GM12878 (cell line): ENCODE measurements at regions not wholly inside any gene's neighbourhood (a gene's known extent, or its start where the extent isn't known, plus 50 kb on each side); places are given as distances from the start of the nearest gene placed in this dataset.

Experiments used
- BCL11A ChIP-seq: IDR thresholded peaks from 2 replicates; pipeline ENCODE4 v1.6.1; 2011; ENCODE audit warnings: low read depth, low read length
- CREB1 ChIP-seq: IDR thresholded peaks from 2 replicates; pipeline ENCODE4 v1.6.1; 2012; ENCODE audit warnings: low read depth, mild to moderate bottlenecking, inconsistent platforms
- CREM ChIP-seq: IDR thresholded peaks from 2 replicates; pipeline ENCODE4 v1.6.1; 2014; ENCODE audit warnings: antibody characterized with exemption, low read depth
- EP300 ChIP-seq, 2 experiments: fragments of 150-350 bp in 1 of 2; IDR thresholded peaks; 2 replicates each; pipeline ENCODE4 v1.6.1; 2011 to 2012; ENCODE audit warnings: low read depth in 2 of 2, low read length in 2 of 2, borderline replicate concordance in 1 of 2, improper control_type of control experiment in 1 of 2, inconsistent platforms in 1 of 2; ENCODE audit not compliant: control insufficient read depth in 1 of 2
- HCFC1 ChIP-seq: fragments of 150-350 bp; IDR thresholded peaks from 2 replicates; pipeline ENCODE4 v1.6.1; 2014; ENCODE audit warnings: low read length
- KDM1A ChIP-seq: fragments of 200-600 bp; sonication (generic); IDR thresholded peaks from 2 replicates; pipeline ENCODE4 v1.6.1; 2016; ENCODE audit warnings: borderline replicate concordance
- MTA3 ChIP-seq: IDR thresholded peaks from 2 replicates; pipeline ENCODE4 v1.6.1; 2012; ENCODE audit warnings: low read length, inconsistent platforms, borderline replicate concordance
- NFIC ChIP-seq: IDR thresholded peaks from 2 replicates; pipeline ENCODE4 v1.6.1; 2012; ENCODE audit warnings: low read depth, mild to moderate bottlenecking, inconsistent platforms, low read length, moderate library complexity
- POLR2A ChIP-seq: IDR thresholded peaks from 2 replicates; pipeline ENCODE4 v1.6.1; 2011; ENCODE audit warnings: low read depth, mild to moderate bottlenecking, low read length
- POLR2AphosphoS5 ChIP-seq: IDR thresholded peaks from 2 replicates; pipeline ENCODE4 v1.6.1; 2011; ENCODE audit warnings: mild to moderate bottlenecking, low read length, inconsistent platforms
- RAD51 ChIP-seq: fragments of 450-650 bp; IDR thresholded peaks from 2 replicates; pipeline ENCODE4 v1.6.1; 2016; ENCODE audit warnings: moderate library complexity, mild to moderate bottlenecking, inconsistent platforms
- RELA ChIP-seq: fragments of 450-650 bp; IDR thresholded peaks from 2 replicates; pipeline ENCODE4 v1.8.0; 2014; ENCODE audit warnings: borderline replicate concordance; ENCODE audit not compliant: partially characterized antibody
- RUNX3 ChIP-seq: IDR thresholded peaks from 2 replicates; pipeline ENCODE4 v1.6.1; 2012; ENCODE audit warnings: low read length, inconsistent platforms
- SP1 ChIP-seq: IDR thresholded peaks from one replicate; pipeline ENCODE4 v1.6.1; 2011; ENCODE audit warnings: low read depth, low read length
- SREBF2 ChIP-seq: IDR thresholded peaks from 2 replicates; pipeline ENCODE4 v1.6.1; 2012; ENCODE audit warnings: mild to moderate bottlenecking, low read length
- SUPT20H ChIP-seq: IDR thresholded peaks from 2 replicates; pipeline ENCODE4 v1.6.1; 2011; ENCODE audit warnings: low read depth, mild to moderate bottlenecking, low read length, moderate library complexity, borderline replicate concordance; ENCODE audit not compliant: control insufficient read depth
- ZBED1 ChIP-seq: IDR thresholded peaks from 2 replicates; pipeline ENCODE4 v1.6.1; 2016; ENCODE audit warnings: borderline replicate concordance
- ZNF24 ChIP-seq: fragments of 450-650 bp; IDR thresholded peaks from 2 replicates; pipeline ENCODE4 v1.6.1; 2017; ENCODE audit warnings: antibody characterized with exemption, mild to moderate bottlenecking
- ZSCAN29 ChIP-seq: fragments of 450-650 bp; IDR thresholded peaks from 2 replicates; pipeline ENCODE4 v1.6.1; 2017; ENCODE audit warnings: mild to moderate bottlenecking, moderate library complexity
- ZZZ3 ChIP-seq: IDR thresholded peaks from 2 replicates; pipeline ENCODE4 v1.6.1; 2011; ENCODE audit warnings: low read depth; ENCODE audit not compliant: control insufficient read depth, insufficient read length
- TF ChIP-seq, protein P1 (sequence below): IDR thresholded peaks from 2 replicates; pipeline ENCODE4 v1.6.1; 2011; ENCODE audit warnings: low read depth, mild to moderate bottlenecking, low read length, moderate library complexity, borderline replicate concordance; ENCODE audit errors: extremely low read depth
- TF ChIP-seq, protein P2 (sequence below): IDR thresholded peaks from 2 replicates; pipeline ENCODE4 v1.6.1; 2011; ENCODE audit warnings: borderline replicate concordance, low read depth, mild to moderate bottlenecking, moderate library complexity, low read length; ENCODE audit not compliant: insufficient read depth, poor library complexity, severe bottlenecking

- TF ChIP-seq SREBF2 (no peak), RAD51 (no peak), ZZZ3 (no peak), EP300 (IDR thresholded peaks at IDR 0.05; ENCODE audit: borderline replicate concordance in 1 of 2, control insufficient read depth in 1 of 2, low read depth in 2 of 2, low read length in 2 of 2) (no peak), ZNF24 (no peak), NFIC (peak; percentile 32; the same call in 1 of the 2 replicates), ZSCAN29 (no peak; the same call in 1 of the 2 replicates), MTA3 (no peak), RELA (peak; percentile 19), HCFC1 (no peak), POLR2A (peak; percentile 79), SUPT20H (no peak), SP1 (no peak), POLR2AphosphoS5 (peak; percentile 91), CREM (peak; percentile 66; the same call in 1 of the 2 replicates), ZBED1 (peak; percentile 72; the same call in 1 of the 2 replicates), CREB1 (peak; percentile 51; the same call in 1 of the 2 replicates), KDM1A (no peak), BCL11A (no peak), RUNX3 (peak; percentile 51; the same call in 1 of the 2 replicates)
- TF ChIP-seq, protein P1, sequence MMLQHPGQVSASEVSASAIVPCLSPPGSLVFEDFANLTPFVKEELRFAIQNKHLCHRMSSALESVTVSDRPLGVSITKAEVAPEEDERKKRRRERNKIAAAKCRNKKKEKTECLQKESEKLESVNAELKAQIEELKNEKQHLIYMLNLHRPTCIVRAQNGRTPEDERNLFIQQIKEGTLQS = no peak
- TF ChIP-seq, protein P2, sequence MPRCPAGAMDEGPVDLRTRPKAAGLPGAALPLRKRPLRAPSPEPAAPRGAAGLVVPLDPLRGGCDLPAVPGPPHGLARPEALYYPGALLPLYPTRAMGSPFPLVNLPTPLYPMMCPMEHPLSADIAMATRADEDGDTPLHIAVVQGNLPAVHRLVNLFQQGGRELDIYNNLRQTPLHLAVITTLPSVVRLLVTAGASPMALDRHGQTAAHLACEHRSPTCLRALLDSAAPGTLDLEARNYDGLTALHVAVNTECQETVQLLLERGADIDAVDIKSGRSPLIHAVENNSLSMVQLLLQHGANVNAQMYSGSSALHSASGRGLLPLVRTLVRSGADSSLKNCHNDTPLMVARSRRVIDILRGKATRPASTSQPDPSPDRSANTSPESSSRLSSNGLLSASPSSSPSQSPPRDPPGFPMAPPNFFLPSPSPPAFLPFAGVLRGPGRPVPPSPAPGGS = peak; percentile 37
Observed at GRCh38 chr7:130951303-130951975, 217.4 kb upstream of the KLF14 start (continued).
